ENCODE measurements at regions not wholly inside any gene's neighbourhood (a gene's known extent, or its start where the extent isn't known, plus 50 kb on each side); places are given as distances from the start of the nearest gene placed in this dataset.

GRCh38 chr3:72105306-72105705 is 320.4 kb upstream of the PROK2 start:
- TF ChIP-seq CTCF (IDR thresholded peaks at IDR 0.05; ENCODE audit: low read depth, low read length) = no peak
- no peak for TF ChIP-seq POLR2A (IDR thresholded peaks at IDR 0.05; ENCODE audit: extremely low read depth, insufficient read length)
